GM12878 (cell line): ENCODE measurements at regions not wholly inside any gene's neighbourhood (a gene's known extent, or its start where the extent isn't known, plus 50 kb on each side); places are given as distances from the start of the nearest gene placed in this dataset.

Experiments used
- ATAC-seq: fragments of 200-7000 bp; cut with Tn5 transposase; 3 replicates; pipeline ENCODE4 v1.9.1; 2020; ENCODE audit warnings: mild to moderate bottlenecking, moderate library complexity
- BruUV-seq: library from RNA; stranded (reverse); fragments of 400-500 nt; replicated peaks from 2 replicates; lab custom pipeline; 2021; lab: Mats Ljungman, UMichigan
- CTCF ChIA-PET: fragments of 300-600 bp; sonication (Branson Sonifier 250); formaldehyde crosslinking; extraction: SDS; loops from one replicate; lab custom pipeline; 2021; ENCODE audit warnings: inconsistent platforms; lab: Yijun Ruan, JAX
- POLR2A ChIA-PET: fragments of 350-600 bp; formaldehyde crosslinking; extraction: SDS; loops from one replicate; lab custom pipeline; 2021; ENCODE audit warnings: inconsistent platforms; lab: Charles Lee
- RAD21 ChIA-PET: fragments of 300-600 bp; sonication (Branson Sonifier 250); formaldehyde crosslinking; loops from one replicate; lab custom pipeline; 2023; ENCODE audit warnings: antibody characterized with exemption; ENCODE audit not compliant: unreplicated experiment; lab: Charles Lee
- SMC1A ChIA-PET: fragments of 300-600 bp; sonication (Branson Sonifier 250); formaldehyde crosslinking; loops from one replicate; lab custom pipeline; 2023; ENCODE audit not compliant: unreplicated experiment, uncharacterized antibody; lab: Charles Lee
- DNase-seq: peaks from one replicate; pipeline ENCODE4 v3.0.0-alpha.2; 2011; ENCODE audit warnings: low read depth, low spot score
- FAIRE-seq: peaks from 3 replicates; lab custom pipeline; 2011; peaks lifted over from hg19 to GRCh38; lab: Jason Lieb, UNC
- H2AFZ ChIP-seq: 2 replicates; pipeline ENCODE4 v1.6.0; 2011; ENCODE audit warnings: low read depth, low read length, control low read depth; ENCODE audit not compliant: control insufficient read depth
- H3K27ac ChIP-seq: 2 replicates; pipeline ENCODE4 v1.5.1; 2011; ENCODE audit warnings: control low read depth; ENCODE audit not compliant: control insufficient read depth, insufficient read depth
- H3K27me3 ChIP-seq, 2 experiments: replicated peaks in 1 of 2; 2 replicates each; pipeline versions ENCODE4 v1.6.0 to v1.6.1; 2011; ENCODE audit warnings: low read length in 1 of 2; ENCODE audit not compliant: control insufficient read depth in 2 of 2, insufficient read depth in 2 of 2
- H3K36me3 ChIP-seq, 2 experiments: 2 replicates each; pipeline ENCODE4 v1.5.1; 2011; ENCODE audit warnings: low read length in 1 of 2; ENCODE audit not compliant: control insufficient read depth in 2 of 2, insufficient read depth in 2 of 2
- H3K4me1 ChIP-seq: 2 replicates; pipeline ENCODE4 v1.6.1; 2011; ENCODE audit warnings: mild to moderate bottlenecking, low read length, moderate library complexity, mixed read lengths; ENCODE audit not compliant: control insufficient read depth, insufficient read depth
- H3K4me2 ChIP-seq: 2 replicates; pipeline ENCODE4 v1.6.0; 2011; ENCODE audit warnings: control low read depth; ENCODE audit not compliant: control insufficient read depth, insufficient read depth
- H3K4me3 ChIP-seq: fragments of 200-600 bp; sonication (generic); 2 replicates; pipeline ENCODE4 v1.5.1; 2016
- H3K79me2 ChIP-seq: 2 replicates; pipeline ENCODE4 v1.6.0; 2011; ENCODE audit warnings: low read length; ENCODE audit not compliant: control insufficient read depth, insufficient read depth
- H3K9ac ChIP-seq: 2 replicates; pipeline ENCODE4 v1.8.0; 2011; ENCODE audit warnings: low read length, control low read depth, mixed read lengths; ENCODE audit not compliant: control insufficient read depth, insufficient read depth
- H3K9me3 ChIP-seq: replicated peaks from 3 replicates; pipeline ENCODE4 v1.5.1; 2011; ENCODE audit warnings: mild to moderate bottlenecking, low read length; ENCODE audit not compliant: control insufficient read depth, insufficient read depth
- H4K20me1 ChIP-seq: 2 replicates; pipeline ENCODE4 v1.6.0; 2011; ENCODE audit not compliant: control insufficient read depth, insufficient read depth
- CEBPZ ChIP-seq: fragments of 150-350 bp; IDR thresholded peaks from 2 replicates; pipeline ENCODE4 v1.6.1; 2016; ENCODE audit warnings: low read depth, low read length
- EED ChIP-seq: sonication (generic); IDR thresholded peaks from 2 replicates; pipeline ENCODE4 v1.6.1; 2016; ENCODE audit warnings: antibody characterized with exemption, low read depth
- HDAC6 ChIP-seq: fragments of 200-600 bp; sonication (generic); IDR thresholded peaks from one replicate; pipeline ENCODE4 v1.8.0; 2017; ENCODE audit warnings: antibody characterized with exemption; ENCODE audit not compliant: unreplicated experiment
- MLLT1 ChIP-seq: fragments of 450-650 bp; IDR thresholded peaks from 2 replicates; pipeline ENCODE4 v1.6.1; 2016; ENCODE audit warnings: mild to moderate bottlenecking
- NFYA ChIP-seq: IDR thresholded peaks from 2 replicates; pipeline ENCODE4 v1.6.1; 2011; ENCODE audit warnings: low read depth, mild to moderate bottlenecking, low read length, improper control_type of control experiment, borderline replicate concordance
- PAX8 ChIP-seq: fragments of 450-650 bp; IDR thresholded peaks from 2 replicates; pipeline ENCODE4 v1.6.1; 2017; ENCODE audit warnings: mild to moderate bottlenecking, moderate library complexity
- RAD51 ChIP-seq: fragments of 450-650 bp; IDR thresholded peaks from 2 replicates; pipeline ENCODE4 v1.6.1; 2016; ENCODE audit warnings: moderate library complexity, mild to moderate bottlenecking, inconsistent platforms
- SPI1 ChIP-seq: IDR thresholded peaks from 2 replicates; pipeline ENCODE4 v1.6.1; 2011; ENCODE audit warnings: low read depth, mild to moderate bottlenecking, low read length, moderate library complexity, borderline replicate concordance; ENCODE audit not compliant: insufficient read depth
- ZNF622 ChIP-seq: fragments of 450-650 bp; IDR thresholded peaks from 2 replicates; pipeline ENCODE4 v1.6.1; 2017; ENCODE audit warnings: mild to moderate bottlenecking, inconsistent platforms
- WGBS: methylation state at CpG from one replicate; pipeline ENCODE4 v1.1.6; 2016; ENCODE audit warnings: low lambda C conversion rate; ENCODE audit not compliant: insufficient replicate concordance, insufficient coverage; ENCODE audit errors: missing lambda C conversion rate; 5-methylcytosine and 5-hydroxymethylcytosine counted together
- in situ Hi-C: fragments of 300-500 bp; cut with MboI; formaldehyde crosslinking; loops from 9 replicates; pipeline ENCODE4 v1.14.3; 2018; ENCODE audit warnings: mixed read lengths
- intact Hi-C: fragments of 100-400 bp; cut with micrococcal nuclease; formaldehyde crosslinking; loops from one replicate; pipeline ENCODE4 v1.14.2; 2022; ENCODE audit not compliant: unreplicated experiment

- TF ChIP-seq MLLT1 (no peak), HDAC6 (no peak), NFYA (no peak), PAX8 (no peak), EED (no peak), ZNF622 (no peak), CEBPZ (no peak)
Measured at GRCh38 chr6:79377888-79378348, 143.4 kb upstream of the HMGN3 start (continued).

GRCh38 chr6:79377047-79377446, 142.6 kb upstream of the HMGN3 start:
- FAIRE-seq = no peak
- Histone ChIP-seq H2AFZ (no peak overlapping the region), H4K20me1 (no peaks in the 10 kb centered on the region), H3K4me1 (no peaks in the 10 kb centered on the region), H3K36me3 (no peaks in the 10 kb centered on the region), H3K4me3 (no peak overlapping the region), H3K9me3 (no peaks in the 10 kb centered on the region), H3K79me2 (no peaks in the 10 kb centered on the region), H3K4me2 (no peak overlapping the region), H3K27ac (no peak overlapping the region), H3K9ac (no peak overlapping the region), H3K27me3 (no peaks in the 10 kb centered on the region)
- no peak for DNase-seq
- RAD21 ChIA-PET = no interaction called here
- no peak for ATAC-seq
- no TSS peak for BruUV-seq
- 35% methylated on average over 1 of the region's 1 CpG for WGBS
- in situ Hi-C loops (no loop called here), intact Hi-C loops (no loop called here)
- SMC1A ChIA-PET = interaction anchor here (0.7 kb wide), 1 partner anchor 265 kb away, joined by 3 read pairs; no protein-coding TSS in a partner anchor
- CTCF ChIA-PET = no interaction called here
- POLR2A ChIA-PET = interaction anchor here (1.4 kb wide), 1 partner anchor 8 kb away, joined by 3 read pairs; no protein-coding TSS in a partner anchor
- TF ChIP-seq RAD51 = no peak
- TF ChIP-seq SPI1 = no peak
